IMR-90 (cell line): ENCODE measurements at regions not wholly inside any gene's neighbourhood (a gene's known extent, or its start where the extent isn't known, plus 50 kb on each side); places are given as distances from the start of the nearest gene placed in this dataset.
A peak's percentile ranks its signal among the peaks of the same experiment; 100 is the strongest.

Experiments
- ATAC-seq: fragments of 200-7000 bp; cut with Tn5 transposase; 2 replicates; pipeline ENCODE4 v1.9.1; 2020; ENCODE audit warnings: low read depth, mild to moderate bottlenecking, moderate library complexity
- BruUV-seq: library from RNA; stranded (reverse); fragments of 400-500 nt; replicated peaks from 2 replicates; lab custom pipeline; 2021; lab: Mats Ljungman, UMichigan
- CTCF ChIA-PET: fragments of 300-600 bp; formaldehyde crosslinking; extraction: SDS; loops from one replicate; lab custom pipeline; 2021; ENCODE audit warnings: antibody characterized with exemption; lab: Yijun Ruan, JAX
- POLR2A ChIA-PET: fragments of 300-600 bp; sonication (Branson Sonifier 250); formaldehyde crosslinking; loops from one replicate; lab custom pipeline; 2022; ENCODE audit warnings: antibody characterized with exemption; ENCODE audit not compliant: unreplicated experiment; lab: Charles Lee
- DNase-seq: peaks from one replicate; pipeline ENCODE4 v3.0.0; 2013
- H2AFZ ChIP-seq: replicated peaks from 2 replicates; pipeline ENCODE3; 2013; ENCODE audit warnings: low read length, mild to moderate bottlenecking; ENCODE audit not compliant: poor library complexity
- H2AK5ac ChIP-seq: 2 replicates; pipeline ENCODE4 v1.6.1; 2013; ENCODE audit warnings: low read depth, low read length, inconsistent platforms
- H2AK9ac ChIP-seq: replicated peaks from 2 replicates; pipeline ENCODE3; 2013; ENCODE audit warnings: mild to moderate bottlenecking, low read depth, low read length, moderate library complexity; ENCODE audit not compliant: poor library complexity
- H2BK120ac ChIP-seq: 2 replicates; pipeline ENCODE4 v1.6.1; 2013; ENCODE audit warnings: low read depth, low read length, inconsistent platforms
- H2BK15ac ChIP-seq: 3 replicates; pipeline ENCODE4 v1.6.1; 2013; ENCODE audit warnings: low read depth, low read length, inconsistent platforms
- H2BK20ac ChIP-seq: 2 replicates; pipeline ENCODE4 v1.6.1; 2013; ENCODE audit warnings: low read depth, mild to moderate bottlenecking, inconsistent platforms, low read length, moderate library complexity
- H2BK5ac ChIP-seq: 2 replicates; pipeline ENCODE4 v1.6.1; 2013; ENCODE audit warnings: mild to moderate bottlenecking, low read depth, low read length, inconsistent platforms; ENCODE audit not compliant: poor library complexity, severe bottlenecking
- H3K14ac ChIP-seq: replicated peaks from 2 replicates; pipeline ENCODE4 v1.6.1; 2013; ENCODE audit warnings: low read depth, low read length, inconsistent platforms
- H3K18ac ChIP-seq: 2 replicates; pipeline ENCODE4 v1.6.1; 2013; ENCODE audit warnings: low read depth, low read length, control low read depth
- H3K23ac ChIP-seq: 2 replicates; pipeline ENCODE4 v1.6.1; 2013; ENCODE audit warnings: low read depth, low read length, inconsistent platforms
- H3K27ac ChIP-seq: 2 replicates; pipeline ENCODE4 v1.5.1; 2013; ENCODE audit warnings: mild to moderate bottlenecking, control low read depth, low read length; ENCODE audit not compliant: insufficient read depth
- H3K27me3 ChIP-seq: 2 replicates; pipeline ENCODE4 v1.6.1; 2013; ENCODE audit warnings: low read length; ENCODE audit not compliant: control insufficient read depth, insufficient read depth
- H3K36me3 ChIP-seq: 2 replicates; pipeline ENCODE4 v1.6.1; 2013; ENCODE audit warnings: low read length, mixed read lengths; ENCODE audit not compliant: control insufficient read depth, insufficient read depth
- H3K4ac ChIP-seq: 2 replicates; pipeline ENCODE4 v1.6.1; 2013; ENCODE audit warnings: low read depth, low read length, inconsistent platforms
- H3K4me1 ChIP-seq: 2 replicates; pipeline ENCODE4 v1.6.1; 2013; ENCODE audit warnings: low read length, mixed read lengths; ENCODE audit not compliant: control insufficient read depth, insufficient read depth
- H3K4me2 ChIP-seq: 2 replicates; pipeline ENCODE4 v1.6.1; 2013; ENCODE audit warnings: low read depth, mild to moderate bottlenecking, control low read depth, low read length, moderate library complexity
- H3K4me3 ChIP-seq: 2 replicates; pipeline ENCODE4 v1.5.1; 2013; ENCODE audit warnings: low read depth, mild to moderate bottlenecking, control low read depth, low read length, moderate library complexity; ENCODE audit not compliant: insufficient read depth
- H3K56ac ChIP-seq: 2 replicates; pipeline ENCODE4 v1.6.1; 2013; ENCODE audit warnings: low read length, inconsistent platforms; ENCODE audit not compliant: insufficient read depth; ENCODE audit errors: extremely low read depth
- H3K79me1 ChIP-seq, 2 experiments: 2 replicates each; pipeline ENCODE4 v1.6.1; 2013; ENCODE audit warnings: low read length in 2 of 2, inconsistent platforms in 1 of 2, low read depth in 1 of 2
- H3K9ac ChIP-seq: 2 replicates; pipeline ENCODE4 v1.6.1; 2013; ENCODE audit warnings: low read depth, low read length, control low read depth
- H3K9me1 ChIP-seq: 2 replicates; pipeline ENCODE4 v1.6.1; 2013; ENCODE audit warnings: low read length, inconsistent platforms; ENCODE audit not compliant: insufficient read depth
- H3K9me3 ChIP-seq: 2 replicates; pipeline ENCODE4 v1.6.1; 2013; ENCODE audit warnings: low read length; ENCODE audit not compliant: control insufficient read depth, insufficient read depth
- H4K20me1 ChIP-seq: 2 replicates; pipeline ENCODE4 v1.6.1; 2013; ENCODE audit warnings: low read length, inconsistent platforms; ENCODE audit not compliant: insufficient read depth
- H4K5ac ChIP-seq: 2 replicates; pipeline ENCODE4 v1.6.1; 2013; ENCODE audit warnings: mild to moderate bottlenecking, low read depth, low read length, control low read depth
- H4K8ac ChIP-seq, 2 experiments: 2 replicates each; pipeline ENCODE4 v1.6.1; 2013; ENCODE audit warnings: low read depth in 2 of 2, low read length in 2 of 2, control low read depth in 1 of 2, inconsistent platforms in 1 of 2
- H4K91ac ChIP-seq: 2 replicates; pipeline ENCODE4 v1.6.1; 2013; ENCODE audit warnings: low read depth, low read length, inconsistent platforms; ENCODE audit not compliant: insufficient read depth
- MAFK ChIP-seq: IDR thresholded peaks from 2 replicates; pipeline ENCODE4 v1.6.1; 2012; ENCODE audit warnings: low read depth, low read length, improper control_type of control experiment
- RCOR1 ChIP-seq: IDR thresholded peaks from 2 replicates; pipeline ENCODE4 v1.6.1; 2012; ENCODE audit warnings: mild to moderate bottlenecking, low read length, improper control_type of control experiment; ENCODE audit not compliant: insufficient replicate concordance
- WGBS, 2 experiments: methylation state at CpG; one replicate each; pipeline versions ENCODE4 v1.1.5 to v1.1.7; 2013; ENCODE audit warnings: missing lambda C conversion rate in 2 of 2; ENCODE audit not compliant: insufficient read length in 1 of 2; ENCODE audit errors: extremely low coverage in 2 of 2; 5-methylcytosine and 5-hydroxymethylcytosine counted together
- dilution Hi-C: fragments of 300-500 bp; cut with HindIII; formaldehyde crosslinking; loops from one replicate; pipeline ENCODE4 v1.14.3; 2018; ENCODE audit warnings: low sequenced_read_pairs; ENCODE audit not compliant: unreplicated experiment
- in situ Hi-C: fragments of 300-500 bp; cut with MboI; formaldehyde crosslinking; loops from 3 replicates; pipeline ENCODE4 v1.14.3; 2019; ENCODE audit warnings: low sequenced_read_pairs, inconsistent platforms, mixed read lengths
- intact Hi-C: fragments of 100-400 bp; cut with micrococcal nuclease; formaldehyde crosslinking; loops from 2 replicates; pipeline ENCODE4 v1.10.0; 2022

DNA sequence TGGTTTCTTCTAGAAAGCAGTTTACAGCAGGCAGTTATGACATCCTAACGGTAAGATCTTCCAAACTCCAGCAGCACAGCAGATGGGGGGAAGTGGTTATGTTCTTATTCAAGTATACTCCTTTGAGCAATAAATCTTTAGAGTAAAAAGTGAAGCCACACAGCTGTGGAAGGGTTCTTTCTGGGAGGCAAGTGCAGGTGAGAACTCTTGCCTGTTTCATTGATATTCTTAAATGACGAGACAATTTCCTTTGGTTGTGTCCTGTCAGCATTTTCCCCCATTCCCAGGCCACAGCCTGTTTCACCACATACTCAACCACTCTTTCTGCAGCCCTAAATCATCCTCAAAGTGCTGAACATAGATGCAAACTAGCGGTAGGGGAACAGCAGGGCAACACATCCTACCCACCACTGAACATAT lies 207.3 kb upstream of the MTNR1B start:
- ChIA-PET POLR2A (no interaction called here), CTCF (no interaction called here)
- no peak for ATAC-seq
- intact Hi-C loops: no loop called here
- WGBS, 2 experiments: no CpG with 5 or more reads among the region's 3 CpGs
- H4K20me1 ChIP-seq: no peaks in the 10 kb centered on the region
- no peak overlapping the region for H3K4me3 ChIP-seq
- no peak overlapping the region for H2BK120ac ChIP-seq
- no peak overlapping the region for H4K8ac ChIP-seq
- no peak overlapping the region for H3K23ac ChIP-seq
- H2AK5ac ChIP-seq: no peak overlapping the region
- H3K27ac ChIP-seq: no peak overlapping the region
- peak; percentile 75 for TF ChIP-seq MAFK
- TF ChIP-seq RCOR1: no peak
- in situ Hi-C loops: no loop called here
- no peak overlapping the region for H2BK5ac ChIP-seq
- H3K4me2 ChIP-seq: no peak overlapping the region
- H4K91ac ChIP-seq: no peak overlapping the region
- H2AFZ ChIP-seq: no peak overlapping the region
- H3K9me1 ChIP-seq: no peaks in the 10 kb centered on the region
- H4K5ac ChIP-seq: no peak overlapping the region
- no peak overlapping the region for H2AK9ac ChIP-seq
- no peak overlapping the region for H3K18ac ChIP-seq
- H3K9me3 ChIP-seq: no peaks in the 10 kb centered on the region
- H3K9ac ChIP-seq: no peak overlapping the region
- H3K4me1 ChIP-seq: no peaks in the 10 kb centered on the region
- dilution Hi-C loops: no loop called here
- H2BK20ac ChIP-seq: no peak overlapping the region
- H3K14ac ChIP-seq: no peak overlapping the region
- no peak overlapping the region for H3K56ac ChIP-seq
- no peak for DNase-seq
- no peak overlapping the region for H2BK15ac ChIP-seq
- H3K27me3 ChIP-seq: no peaks in the 10 kb centered on the region
- no peaks in the 10 kb centered on the region for H3K36me3 ChIP-seq
- BruUV-seq: no TSS peak
- H3K4ac ChIP-seq: no peak overlapping the region
- H3K79me1 ChIP-seq: no peaks in the 10 kb centered on the region
